Gastroesophageal sphincter (tissue), 3 donors: ENCODE measurements at regions not wholly inside any gene's neighbourhood (a gene's known extent, or its start where the extent isn't known, plus 50 kb on each side); places are given as distances from the start of the nearest gene placed in this dataset.

ENCODE experiments used
- CTCF ChIP-seq, 4 experiments: fragments of 200-600 bp in 2 of 4; fragments of 450-650 bp in 2 of 4; sonication (generic) in 1 of 4; IDR thresholded peaks; one replicate each; pipeline ENCODE4 v1.5.1; 2017 to 2019; ENCODE audit warnings: antibody characterized with exemption in 4 of 4, mild to moderate bottlenecking in 2 of 4, moderate library complexity in 2 of 4
- POLR2A ChIP-seq, 2 donors: fragments of 450-650 bp; IDR thresholded peaks; one replicate each; pipeline ENCODE4 v1.6.1; 2017; ENCODE audit warnings: antibody characterized with exemption in 2 of 2, mild to moderate bottlenecking in 2 of 2, moderate library complexity in 1 of 2
- POLR2AphosphoS5 ChIP-seq: sonication (generic); formaldehyde crosslinking; IDR thresholded peaks from one replicate; pipeline ENCODE4 v1.6.1; 2017; ENCODE audit warnings: antibody characterized with exemption

- no peak for TF ChIP-seq CTCF (IDR thresholded peaks at IDR 0.05)
- TF ChIP-seq POLR2A (IDR thresholded peaks at IDR 0.05), result no peak
- TF ChIP-seq POLR2AphosphoS5, result no peak
Observed at GRCh38 chr3:124209426-124209825, 217.5 kb upstream of the ROPN1 start.
